OCI-LY7 (cell line): ENCODE measurements at regions not wholly inside any gene's neighbourhood (a gene's known extent, or its start where the extent isn't known, plus 50 kb on each side); places are given as distances from the start of the nearest gene placed in this dataset.

Experiments
- EZH2phosphoT487 ChIP-seq: fragments of 200-600 bp; sonication (generic); IDR thresholded peaks from 2 replicates; pipeline ENCODE4 v1.6.1; 2018; ENCODE audit warnings: low read depth, borderline replicate concordance, mild to moderate bottlenecking, mixed run types, antibody characterized with exemption, low read length, moderate library complexity, mixed read lengths
- TF ChIP-seq, protein P1 (sequence below): fragments of 200-600 bp; sonication (generic); conservative IDR thresholded peaks from 2 replicates; pipeline ENCODE4 v1.5.1; 2014; ENCODE audit warnings: mild to moderate bottlenecking, antibody characterized with exemption, low read length, moderate library complexity, mixed read lengths

DNA sequence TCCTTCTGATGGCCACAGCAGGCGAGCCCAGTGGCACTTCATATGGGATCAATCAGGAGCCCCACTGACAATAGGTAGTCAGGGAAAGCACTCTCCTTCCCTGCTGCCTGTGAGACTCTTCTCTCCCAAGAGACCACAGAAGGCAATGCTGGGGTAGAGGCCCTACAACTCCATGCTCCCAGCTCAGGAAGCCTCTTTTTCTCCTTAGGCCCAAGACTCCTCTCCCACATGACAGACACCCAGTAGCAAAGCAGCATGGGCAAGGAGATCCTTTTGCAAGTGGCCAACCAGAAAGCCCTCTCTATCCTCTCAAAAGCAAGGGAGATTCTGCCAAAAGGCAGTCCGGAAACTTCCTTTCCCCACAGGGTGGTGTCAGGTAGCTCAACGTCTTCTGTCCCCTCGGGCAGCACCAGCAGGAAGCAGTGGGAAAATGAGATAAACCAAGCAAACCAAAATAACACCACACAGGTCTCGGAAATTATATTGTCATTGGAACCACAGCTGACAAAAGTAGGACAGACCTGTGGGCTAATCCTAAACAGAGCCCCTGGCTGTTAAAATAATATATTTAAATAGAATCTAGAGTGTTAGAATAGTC, 172.7 kb upstream of the GDF10 start:
- TF ChIP-seq, protein P1, sequence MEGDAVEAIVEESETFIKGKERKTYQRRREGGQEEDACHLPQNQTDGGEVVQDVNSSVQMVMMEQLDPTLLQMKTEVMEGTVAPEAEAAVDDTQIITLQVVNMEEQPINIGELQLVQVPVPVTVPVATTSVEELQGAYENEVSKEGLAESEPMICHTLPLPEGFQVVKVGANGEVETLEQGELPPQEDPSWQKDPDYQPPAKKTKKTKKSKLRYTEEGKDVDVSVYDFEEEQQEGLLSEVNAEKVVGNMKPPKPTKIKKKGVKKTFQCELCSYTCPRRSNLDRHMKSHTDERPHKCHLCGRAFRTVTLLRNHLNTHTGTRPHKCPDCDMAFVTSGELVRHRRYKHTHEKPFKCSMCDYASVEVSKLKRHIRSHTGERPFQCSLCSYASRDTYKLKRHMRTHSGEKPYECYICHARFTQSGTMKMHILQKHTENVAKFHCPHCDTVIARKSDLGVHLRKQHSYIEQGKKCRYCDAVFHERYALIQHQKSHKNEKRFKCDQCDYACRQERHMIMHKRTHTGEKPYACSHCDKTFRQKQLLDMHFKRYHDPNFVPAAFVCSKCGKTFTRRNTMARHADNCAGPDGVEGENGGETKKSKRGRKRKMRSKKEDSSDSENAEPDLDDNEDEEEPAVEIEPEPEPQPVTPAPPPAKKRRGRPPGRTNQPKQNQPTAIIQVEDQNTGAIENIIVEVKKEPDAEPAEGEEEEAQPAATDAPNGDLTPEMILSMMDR: no peak
- TF ChIP-seq EZH2phosphoT487: no peak
